ENCODE measurements at regions not wholly inside any gene's neighbourhood (a gene's known extent, or its start where the extent isn't known, plus 50 kb on each side); places are given as distances from the start of the nearest gene placed in this dataset.
A peak's percentile ranks its signal among the peaks of the same experiment; 100 is the strongest.

GRCh38 chr2:217331523-217332416, 471.9 kb upstream of the TNP1 start:
- peak in 1 of 2 experiments; percentile 29 for DNase-seq

GRCh38 chr2:217330647-217331046, 470.8 kb upstream of the TNP1 start:
- DNase-seq = no peak

GRCh38 chr2:217329023-217329431, 469.2 kb upstream of the TNP1 start:
- DNase-seq = no peak

- no peak for DNase-seq
Observed at GRCh38 chr2:217328622-217328978, 468.7 kb upstream of the TNP1 start.

GRCh38 chr2:217327953-217328621, 468.2 kb upstream of the TNP1 start:
- DNase-seq = no peak

- DNase-seq = no peak
Observed at GRCh38 chr2:217326238-217327022, 466.6 kb upstream of the TNP1 start.

- no peak for DNase-seq
Observed at GRCh38 chr2:217325816-217326215, 466.0 kb upstream of the TNP1 start.

- DNase-seq = no peak
Observed at GRCh38 chr2:217325251-217325650, 465.4 kb upstream of the TNP1 start.

- no peak for DNase-seq
Observed at GRCh38 chr2:217316743-217317142, 456.9 kb upstream of the TNP1 start.

- DNase-seq = no peak
Observed at GRCh38 chr2:217314021-217314460, 454.2 kb upstream of the TNP1 start.

- DNase-seq = no peak
Observed at GRCh38 chr2:217313386-217313785, 453.5 kb upstream of the TNP1 start.

GRCh38 chr2:217309056-217309455, 449.2 kb upstream of the TNP1 start:
- no peak for DNase-seq

GRCh38 chr2:217307023-217307422, 447.2 kb upstream of the TNP1 start:
- DNase-seq = no peak

- DNase-seq = no peak
Observed at GRCh38 chr2:217305882-217306281, 446.0 kb upstream of the TNP1 start.

GRCh38 chr2:217304582-217304981, 444.7 kb upstream of the TNP1 start:
- no peak for DNase-seq

- no peak for DNase-seq
Observed at GRCh38 chr2:217302856-217303255, 443.0 kb upstream of the TNP1 start.

- DNase-seq = no peak
Observed at GRCh38 chr2:217301142-217301925, 441.5 kb upstream of the TNP1 start.

GRCh38 chr2:217299590-217299989, 439.7 kb upstream of the TNP1 start:
- DNase-seq = no peak

GRCh38 chr2:217297096-217297495, 437.2 kb upstream of the TNP1 start:
- DNase-seq = no peak

- DNase-seq = no peak
Observed at GRCh38 chr2:217294818-217295217, 435.0 kb upstream of the TNP1 start.

GRCh38 chr2:217294211-217294610, 434.3 kb upstream of the TNP1 start:
- DNase-seq = no peak

- no peak for DNase-seq
Observed at GRCh38 chr2:217293607-217294006, 433.7 kb upstream of the TNP1 start.

- DNase-seq = no peak
Observed at GRCh38 chr2:217293046-217293445, 433.2 kb upstream of the TNP1 start.
